Mesodermal cell (in vitro differentiated cells): ENCODE measurements at regions not wholly inside any gene's neighbourhood (a gene's known extent, or its start where the extent isn't known, plus 50 kb on each side); places are given as distances from the start of the nearest gene placed in this dataset.

ENCODE experiments used
- H3K27ac ChIP-seq: 2 replicates; pipeline ENCODE4 v1.7.0; 2013; ENCODE audit warnings: mild to moderate bottlenecking, low read depth, low read length, moderate library complexity; ENCODE audit not compliant: severe bottlenecking
- H3K36me3 ChIP-seq: 2 replicates; pipeline ENCODE4 v1.7.1; 2013; ENCODE audit warnings: mild to moderate bottlenecking, low read length, moderate library complexity; ENCODE audit not compliant: control insufficient read depth, insufficient read depth
- H3K4me1 ChIP-seq: one replicate; pipeline ENCODE4 v1.7.1; 2013; ENCODE audit warnings: mild to moderate bottlenecking, low read length; ENCODE audit not compliant: insufficient read depth, control insufficient read depth, poor library complexity, severe bottlenecking
- H3K4me3 ChIP-seq: 2 replicates; pipeline ENCODE4 v1.7.0; 2013; ENCODE audit warnings: low read length, control low read depth, mild to moderate bottlenecking; ENCODE audit not compliant: insufficient read depth, poor library complexity, severe bottlenecking; ENCODE audit errors: extremely low read depth
- H3K9me3 ChIP-seq: 2 replicates; pipeline ENCODE4 v1.7.1; 2013; ENCODE audit warnings: mild to moderate bottlenecking, low read length, moderate library complexity; ENCODE audit not compliant: control insufficient read depth
- WGBS, 2 experiments: methylation state at CpG; one replicate each; pipeline ENCODE4 v1.1.5; 2013; ENCODE audit warnings: missing lambda C conversion rate in 2 of 2; ENCODE audit not compliant: insufficient coverage in 2 of 2; 5-methylcytosine and 5-hydroxymethylcytosine counted together

DNA sequence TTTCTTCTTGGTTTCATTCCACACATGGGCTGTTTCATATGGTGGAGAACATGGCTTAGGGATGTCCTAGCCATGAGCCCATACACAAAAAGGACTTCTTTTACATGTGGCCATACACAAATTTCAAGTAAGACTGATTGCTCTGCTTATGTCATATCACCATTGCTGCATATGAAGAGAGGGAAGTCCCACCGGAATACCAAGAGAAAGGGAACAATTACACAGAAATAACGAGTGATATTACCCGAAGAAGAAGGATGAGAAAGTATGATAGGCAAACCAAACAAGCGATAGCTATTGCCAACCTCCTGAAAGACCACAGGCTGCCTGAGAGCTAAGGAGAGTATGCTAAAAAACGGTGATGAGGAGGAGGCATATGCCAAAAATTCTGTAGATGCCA is 70.5 kb upstream of the TNFRSF21 start:
- Histone ChIP-seq H3K4me3 (no peak overlapping the region), H3K9me3 (no peaks in the 10 kb centered on the region), H3K27ac (no peak overlapping the region), H3K4me1 (peaks cover 4% of the 10 kb centered on the region), H3K36me3 (no peaks in the 10 kb centered on the region)
- WGBS, 2 experiments = 90 to 92% methylated on average over 5 of the region's 5 CpGs

DNA sequence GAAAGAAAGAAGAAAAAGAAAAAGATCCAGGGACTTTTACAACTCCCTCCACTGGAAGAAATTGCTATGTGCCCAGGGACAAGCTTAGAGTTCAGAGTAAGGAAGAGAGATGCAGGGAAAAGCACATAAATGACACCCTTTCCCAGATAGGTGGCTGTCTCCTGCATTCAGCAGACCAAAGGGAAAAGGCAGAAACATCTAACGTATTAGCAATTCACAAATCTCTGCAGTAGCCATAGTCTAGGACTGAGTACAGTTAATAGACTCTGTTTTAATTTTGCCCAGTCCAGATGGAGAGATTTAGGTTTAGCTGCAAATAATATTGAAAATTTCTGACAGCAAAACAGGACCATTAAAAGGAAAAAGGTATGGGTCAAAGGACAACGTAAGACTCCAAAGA is 71.3 kb upstream of the TNFRSF21 start:
- Histone ChIP-seq H3K36me3 (no peaks in the 10 kb centered on the region), H3K27ac (no peak overlapping the region), H3K4me1 (peaks cover 4% of the 10 kb centered on the region), H3K4me3 (no peak overlapping the region), H3K9me3 (no peaks in the 10 kb centered on the region)
- 82 to 100% methylated on average over 1 of the region's 2 CpGs for WGBS, 2 experiments

DNA sequence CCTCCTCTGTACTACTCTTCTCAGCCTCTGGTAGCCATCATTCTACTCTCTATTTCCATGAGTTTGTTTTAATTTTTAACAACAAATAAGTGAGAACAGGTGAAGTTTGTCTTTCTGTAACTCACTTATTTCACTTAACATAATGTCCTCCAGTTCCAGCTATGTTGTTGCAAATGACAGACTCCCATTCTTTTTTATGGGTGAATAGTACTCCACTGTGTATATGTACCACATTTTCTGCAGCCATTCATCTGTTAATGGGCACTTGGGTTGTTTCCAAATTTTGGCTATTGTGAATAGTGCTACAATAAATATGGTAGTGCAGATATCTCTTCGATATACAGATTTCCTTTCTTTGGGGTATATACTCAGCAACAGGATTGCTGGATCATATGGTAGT is 73.7 kb upstream of the TNFRSF21 start:
- H3K4me1 ChIP-seq = no peaks in the 10 kb centered on the region
- 100% methylated on average over 1 of the region's 1 CpG; no CpG with 5 or more reads in 1 of the 2 experiments for WGBS, 2 experiments
- H3K27ac ChIP-seq = no peak overlapping the region
- no peaks in the 10 kb centered on the region for H3K9me3 ChIP-seq
- no peak overlapping the region for H3K4me3 ChIP-seq
- no peaks in the 10 kb centered on the region for H3K36me3 ChIP-seq

DNA sequence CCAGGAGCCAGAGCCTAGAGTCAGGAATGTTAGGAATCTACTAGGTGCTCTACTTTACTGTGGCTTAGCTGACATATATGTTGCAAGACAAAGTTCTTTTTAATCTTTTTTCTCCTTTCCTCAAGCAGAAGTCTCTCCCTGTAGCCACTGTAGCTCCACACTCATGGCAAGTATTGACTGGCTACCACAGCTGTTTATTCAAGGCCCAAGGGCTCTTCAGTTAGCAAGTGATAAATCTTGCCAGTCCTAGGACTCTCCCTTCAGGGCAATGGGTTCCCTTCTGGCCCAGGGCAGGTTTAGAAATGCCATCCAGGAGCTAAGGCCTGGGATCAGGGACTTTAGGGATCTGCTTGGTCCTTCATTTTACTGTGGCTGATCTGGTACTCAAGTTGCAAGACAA is 82.0 kb upstream of the TNFRSF21 start:
- Histone ChIP-seq H3K4me3 (no peak overlapping the region), H3K4me1 (no peaks in the 10 kb centered on the region), H3K9me3 (peaks cover 5% of the 10 kb centered on the region), H3K36me3 (no peaks in the 10 kb centered on the region), H3K27ac (no peak overlapping the region)

DNA sequence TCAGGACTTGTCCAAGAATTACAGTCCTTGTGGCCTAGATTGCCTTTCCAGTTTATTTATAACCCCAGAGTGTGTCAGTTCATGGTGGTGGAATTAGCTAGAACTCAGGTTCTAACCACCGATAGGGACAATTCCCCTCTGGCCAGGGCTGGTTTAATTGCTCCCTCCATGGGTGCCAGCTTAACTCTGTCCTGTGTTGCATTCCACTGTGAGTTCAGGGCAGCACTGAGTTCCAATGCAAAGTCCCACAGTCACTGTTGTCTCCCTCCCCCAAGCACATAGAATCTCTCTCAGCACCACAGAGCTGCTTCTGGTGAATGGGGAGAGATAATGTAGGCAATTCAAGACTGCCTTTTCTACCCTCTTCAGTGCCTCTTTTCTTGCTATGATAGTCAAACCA is 82.5 kb upstream of the TNFRSF21 start:
- Histone ChIP-seq H3K27ac (no peak overlapping the region), H3K9me3 (peaks cover 5% of the 10 kb centered on the region), H3K4me3 (no peak overlapping the region), H3K4me1 (no peaks in the 10 kb centered on the region), H3K36me3 (no peaks in the 10 kb centered on the region)
- 86 to 88% methylated on average over 1 of the region's 1 CpG for WGBS, 2 experiments

DNA sequence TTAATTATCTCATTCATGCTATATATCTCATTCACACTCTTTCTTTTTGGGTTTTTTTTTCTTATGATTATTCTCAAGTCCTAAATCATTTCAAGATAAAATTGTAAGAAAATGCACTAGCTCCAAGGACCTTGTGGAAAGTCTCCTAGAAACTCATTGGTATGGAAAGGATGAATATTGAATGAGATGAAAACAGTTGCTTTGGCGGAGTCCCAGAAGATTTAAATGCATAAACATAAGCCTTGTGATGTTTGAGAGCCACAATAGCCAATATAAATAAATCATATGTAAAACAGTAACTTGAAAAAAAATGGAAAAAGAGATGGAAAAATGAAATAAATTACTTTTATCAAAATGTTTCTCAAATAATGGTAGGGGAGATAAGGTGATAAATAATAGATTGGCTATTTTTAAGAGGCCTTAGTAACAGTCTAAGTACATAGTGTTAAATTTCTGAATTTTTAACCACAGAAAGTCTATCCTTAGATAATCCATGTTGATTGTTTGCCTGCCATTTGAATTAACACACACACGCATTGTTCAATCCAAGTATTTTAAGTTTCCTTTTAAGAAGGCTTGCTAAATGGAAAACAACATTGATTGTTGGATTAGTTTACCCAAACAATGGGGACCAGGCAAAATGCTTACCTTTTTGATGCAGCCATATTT is 81.1 kb upstream of the CD2AP start:
- no peak overlapping the region for H3K4me3 ChIP-seq
- 100% methylated on average over 1 of the region's 2 CpGs; no CpG with 5 or more reads in 1 of the 2 experiments for WGBS, 2 experiments
- H3K36me3 ChIP-seq = no peaks in the 10 kb centered on the region
- no peaks in the 10 kb centered on the region for H3K4me1 ChIP-seq
- H3K9me3 ChIP-seq = no peaks in the 10 kb centered on the region
- no peak overlapping the region for H3K27ac ChIP-seq

DNA sequence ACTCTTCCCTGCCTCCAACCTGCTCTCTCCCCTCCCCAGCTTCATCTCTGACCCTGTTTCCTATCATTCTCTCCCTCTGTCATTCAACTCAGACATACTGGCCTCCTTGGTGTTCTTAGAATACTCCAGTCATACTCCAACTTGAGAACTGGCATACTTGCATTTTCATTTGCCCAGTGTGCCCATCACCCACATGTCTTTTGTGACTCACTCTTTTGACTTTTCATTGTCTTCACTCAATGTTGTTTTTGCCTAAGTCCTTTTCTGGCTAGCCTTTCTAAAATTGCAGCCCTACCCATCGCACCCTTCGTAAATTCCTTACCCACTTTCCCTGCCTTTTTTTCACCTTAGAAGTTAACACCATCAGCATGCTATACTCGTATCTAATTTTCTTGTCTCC is 77.0 kb upstream of the CD2AP start:
- H3K4me3 ChIP-seq = no peak overlapping the region
- no peaks in the 10 kb centered on the region for H3K36me3 ChIP-seq
- H3K27ac ChIP-seq = no peak overlapping the region
- WGBS, 2 experiments = 92 to 100% methylated on average over 3 of the region's 3 CpGs
- H3K4me1 ChIP-seq = no peaks in the 10 kb centered on the region
- H3K9me3 ChIP-seq = no peaks in the 10 kb centered on the region

DNA sequence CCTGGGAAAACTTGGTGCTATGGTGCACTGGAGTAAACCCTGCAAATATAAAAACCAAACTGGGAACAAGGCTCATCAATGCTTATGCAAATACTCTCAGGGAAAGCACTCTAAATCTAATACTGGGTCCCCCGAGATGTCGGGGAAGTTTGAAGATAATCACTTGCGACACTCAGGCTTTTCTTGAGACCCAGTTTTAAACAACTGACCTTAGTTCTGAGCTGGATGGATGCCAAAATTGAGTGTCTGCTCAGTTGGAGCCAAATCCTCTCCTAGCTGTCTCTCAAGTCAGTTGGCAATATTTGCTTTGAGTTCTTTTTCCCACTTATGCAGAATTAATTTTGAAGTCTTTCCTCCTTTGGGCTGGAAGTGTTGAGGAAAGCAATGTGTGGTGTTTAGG is 75.5 kb upstream of the CD2AP start:
- H3K4me3 ChIP-seq = no peak overlapping the region
- WGBS, 2 experiments = 84 to 100% methylated on average over 3 of the region's 3 CpGs
- no peaks in the 10 kb centered on the region for H3K4me1 ChIP-seq
- H3K9me3 ChIP-seq = no peaks in the 10 kb centered on the region
- no peaks in the 10 kb centered on the region for H3K36me3 ChIP-seq
- H3K27ac ChIP-seq = no peak overlapping the region

DNA sequence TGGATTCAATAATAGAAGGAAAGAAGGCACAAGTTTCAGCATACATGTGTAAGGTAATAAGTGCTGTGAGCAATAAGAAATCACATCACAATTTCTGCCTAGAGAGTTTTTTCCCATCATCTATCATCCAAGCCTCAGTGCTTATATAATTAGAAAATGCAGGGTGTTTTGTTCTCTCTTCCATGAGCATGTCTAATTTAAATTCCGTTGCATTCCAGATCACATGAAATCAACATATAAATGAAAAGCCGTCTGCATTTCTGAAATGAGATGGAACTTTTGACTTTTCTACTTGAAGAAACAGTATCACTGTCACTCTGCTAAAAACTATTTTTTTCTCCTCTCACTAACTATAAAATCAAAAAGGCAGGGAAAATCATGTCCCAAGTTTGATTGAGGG is 74.5 kb upstream of the CD2AP start:
- WGBS, 2 experiments = 78 to 100% methylated on average over 1 to 2 of the region's 2 CpGs
- H3K4me3 ChIP-seq = no peak overlapping the region
- H3K4me1 ChIP-seq = no peaks in the 10 kb centered on the region
- no peaks in the 10 kb centered on the region for H3K9me3 ChIP-seq
- H3K36me3 ChIP-seq = no peaks in the 10 kb centered on the region
- no peak overlapping the region for H3K27ac ChIP-seq

DNA sequence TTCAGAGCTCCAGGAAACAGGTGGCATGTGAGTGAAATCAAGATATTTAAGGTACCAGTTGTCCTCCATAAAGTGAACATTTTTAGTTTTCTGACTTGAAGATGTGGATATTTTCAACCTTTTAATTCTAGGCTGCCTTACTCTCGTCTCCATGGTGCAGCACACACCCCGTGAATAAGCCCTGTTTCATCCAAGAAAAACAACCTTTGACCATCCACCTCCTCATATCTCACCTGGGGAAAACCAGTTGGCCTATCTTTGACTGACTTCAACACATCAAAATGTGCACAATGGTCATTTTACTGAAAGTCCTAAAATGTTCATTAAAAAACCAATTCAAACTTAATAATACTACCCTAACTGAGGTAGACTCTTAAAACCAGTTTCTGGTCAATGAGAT is 73.8 kb upstream of the CD2AP start:
- WGBS, 2 experiments = 94 to 95% methylated on average over 2 of the region's 2 CpGs
- Histone ChIP-seq H3K9me3 (no peaks in the 10 kb centered on the region), H3K27ac (no peak overlapping the region), H3K4me3 (no peak overlapping the region), H3K36me3 (no peaks in the 10 kb centered on the region), H3K4me1 (no peaks in the 10 kb centered on the region)

DNA sequence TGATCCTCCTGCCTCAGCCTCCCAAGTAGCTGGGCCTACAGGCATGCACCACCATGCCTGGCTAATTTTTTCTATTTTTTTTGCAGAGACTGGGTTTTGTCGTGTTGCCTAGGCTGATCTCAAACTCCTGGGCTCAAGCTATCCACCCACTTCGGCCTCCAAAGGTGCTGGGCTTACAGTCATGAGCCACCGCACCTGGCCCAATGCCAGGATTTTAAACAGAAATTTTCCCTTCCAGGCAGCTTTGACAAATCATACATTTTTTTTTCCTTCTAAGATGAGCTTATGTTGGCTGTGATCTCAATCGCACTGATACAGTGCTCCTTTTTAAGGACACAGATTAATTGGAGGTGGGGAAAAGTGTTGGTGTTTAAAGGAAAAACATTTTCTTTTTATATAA is 73.2 kb upstream of the CD2AP start:
- H3K4me3 ChIP-seq = no peak overlapping the region
- H3K27ac ChIP-seq = no peak overlapping the region
- 96 to 97% methylated on average over 2 to 3 of the region's 4 CpGs for WGBS, 2 experiments
- no peaks in the 10 kb centered on the region for H3K4me1 ChIP-seq
- H3K9me3 ChIP-seq = no peaks in the 10 kb centered on the region
- no peaks in the 10 kb centered on the region for H3K36me3 ChIP-seq
